ENCODE measurements at regions not wholly inside any gene's neighbourhood (a gene's known extent, or its start where the extent isn't known, plus 50 kb on each side); places are given as distances from the start of the nearest gene placed in this dataset.

DNA sequence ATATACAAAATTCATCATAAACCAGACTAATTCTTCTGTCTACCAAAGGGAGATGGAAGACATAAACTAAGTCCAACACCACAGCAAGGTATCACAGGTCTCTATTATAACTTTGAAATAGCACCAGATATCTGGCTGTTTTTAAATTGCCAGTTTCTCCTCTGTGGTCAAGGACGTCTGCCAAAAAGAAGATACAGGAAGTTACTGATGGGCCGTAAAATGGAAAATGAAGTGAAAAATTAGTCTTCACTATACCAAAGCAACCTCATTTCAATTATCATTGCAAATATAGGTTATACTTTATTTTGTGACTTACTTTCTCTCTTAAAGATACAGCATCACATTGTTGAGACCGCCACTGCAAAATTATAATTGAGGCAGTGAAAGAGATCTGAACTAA lies 225.5 kb downstream of the NDUFS4 start:
- Histone ChIP-seq H3K4me2 (ENCODE audit: insufficient read depth, low read length) (no peak overlapping the region), H3K27ac (ENCODE audit: extremely low read depth, low read depth, low read length) (no peak overlapping the region), H3K9ac (ENCODE audit: insufficient read depth in 1 of 2, low read depth in 2 of 2, low read length in 2 of 2) (no peak overlapping the region), H3K4me1 (replicated peaks in 1 of 2; ENCODE audit: control insufficient read depth in 2 of 2, insufficient read depth in 2 of 2, low read length in 2 of 2) (no peaks in the 10 kb centered on the region), H3K9me3 (replicated peaks; ENCODE audit: control insufficient read depth, insufficient read depth, low read depth, low read length) (no peaks in the 10 kb centered on the region), H3K27me3 (ENCODE audit: control insufficient read depth in 2 of 2, insufficient read depth in 2 of 2, low read length in 2 of 2) (peaks cover 11 to 14% of the 10 kb centered on the region in 2 experiments; a peak in 4 of 5 replicates), H3K9me1 (ENCODE audit: control insufficient read depth, insufficient read depth, low read length) (no peaks in the 10 kb centered on the region), H3K79me2 (ENCODE audit: control insufficient read depth, insufficient read depth, low read length) (no peaks in the 10 kb centered on the region), H3K4me3 (no peak overlapping the region), H3K36me3 (ENCODE audit: control insufficient read depth, insufficient read depth, low read length) (no peaks in the 10 kb centered on the region), H4K20me1 (replicated peaks; ENCODE audit: control insufficient read depth, insufficient read depth, low read length) (no peaks in the 10 kb centered on the region), H2AFZ (ENCODE audit: low read depth, low read length) (no peak overlapping the region)
- ChIA-PET POLR2A (no interaction called here), CTCF (ENCODE audit: low intra/inter-chr PET ratio) (no interaction called here)
- WGBS (ENCODE audit: insufficient coverage, low coverage, missing lambda C conversion rate), result 6% methylated on average over 3 of the region's 3 CpGs
- no peak for DNase-seq (ENCODE audit: extremely low read depth in 1 of 4, low spot score in 3 of 4)
- no peak for ATAC-seq
- BruUV-seq (replicated peaks), result no TSS peak
- in situ Hi-C loops (cut with MboI) (no loop called here), intact Hi-C loops (cut with micrococcal nuclease) (no loop called here)
- FAIRE-seq, result no peak
- TF ChIP-seq, protein P1, sequence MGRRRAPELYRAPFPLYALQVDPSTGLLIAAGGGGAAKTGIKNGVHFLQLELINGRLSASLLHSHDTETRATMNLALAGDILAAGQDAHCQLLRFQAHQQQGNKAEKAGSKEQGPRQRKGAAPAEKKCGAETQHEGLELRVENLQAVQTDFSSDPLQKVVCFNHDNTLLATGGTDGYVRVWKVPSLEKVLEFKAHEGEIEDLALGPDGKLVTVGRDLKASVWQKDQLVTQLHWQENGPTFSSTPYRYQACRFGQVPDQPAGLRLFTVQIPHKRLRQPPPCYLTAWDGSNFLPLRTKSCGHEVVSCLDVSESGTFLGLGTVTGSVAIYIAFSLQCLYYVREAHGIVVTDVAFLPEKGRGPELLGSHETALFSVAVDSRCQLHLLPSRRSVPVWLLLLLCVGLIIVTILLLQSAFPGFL (CRISPR knock-in tag; IDR thresholded peaks at IDR 0.05), result no peak
- TF ChIP-seq ZNF75A (CRISPR knock-in tag; IDR thresholded peaks at IDR 0.05), result no peak
- TF ChIP-seq EWSR1 (IDR thresholded peaks at IDR 0.05; ENCODE audit: borderline replicate concordance, low read depth, partially characterized antibody), result no peak
- no peak for TF ChIP-seq ZNF232 (CRISPR knock-in tag; IDR thresholded peaks at IDR 0.05)
- TF ChIP-seq, protein P2, sequence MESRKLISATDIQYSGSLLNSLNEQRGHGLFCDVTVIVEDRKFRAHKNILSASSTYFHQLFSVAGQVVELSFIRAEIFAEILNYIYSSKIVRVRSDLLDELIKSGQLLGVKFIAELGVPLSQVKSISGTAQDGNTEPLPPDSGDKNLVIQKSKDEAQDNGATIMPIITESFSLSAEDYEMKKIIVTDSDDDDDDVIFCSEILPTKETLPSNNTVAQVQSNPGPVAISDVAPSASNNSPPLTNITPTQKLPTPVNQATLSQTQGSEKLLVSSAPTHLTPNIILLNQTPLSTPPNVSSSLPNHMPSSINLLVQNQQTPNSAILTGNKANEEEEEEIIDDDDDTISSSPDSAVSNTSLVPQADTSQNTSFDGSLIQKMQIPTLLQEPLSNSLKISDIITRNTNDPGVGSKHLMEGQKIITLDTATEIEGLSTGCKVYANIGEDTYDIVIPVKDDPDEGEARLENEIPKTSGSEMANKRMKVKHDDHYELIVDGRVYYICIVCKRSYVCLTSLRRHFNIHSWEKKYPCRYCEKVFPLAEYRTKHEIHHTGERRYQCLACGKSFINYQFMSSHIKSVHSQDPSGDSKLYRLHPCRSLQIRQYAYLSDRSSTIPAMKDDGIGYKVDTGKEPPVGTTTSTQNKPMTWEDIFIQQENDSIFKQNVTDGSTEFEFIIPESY (CRISPR knock-in tag; IDR thresholded peaks at IDR 0.05), result no peak
- TF ChIP-seq BRD4 (IDR thresholded peaks at IDR 0.05), result no peak
- no peak for TF ChIP-seq ZNF316 (IDR thresholded peaks at IDR 0.05)
- no peak for TF ChIP-seq U2AF1 (optimal IDR thresholded peaks at IDR 0.05; ENCODE audit: low read depth, low read length)
- no peak for TF ChIP-seq TEAD2 (tag; IDR thresholded peaks at IDR 0.05)
- TF ChIP-seq FOXP1 (CRISPR knock-in tag; IDR thresholded peaks at IDR 0.05), result no peak
- no peak for TF ChIP-seq MCM7 (IDR thresholded peaks at IDR 0.05)
- TF ChIP-seq ZNF282 (CRISPR knock-in tag; IDR thresholded peaks at IDR 0.05), result no peak
- no peak for TF ChIP-seq JUN (IDR thresholded peaks at IDR 0.05; ENCODE audit: borderline replicate concordance, low read depth, low read length)
- TF ChIP-seq JUN (CRISPR knock-in tag; IDR thresholded peaks at IDR 0.05; ENCODE audit: borderline replicate concordance), result no peak
- no peak for TF ChIP-seq ZNF324 (CRISPR knock-in tag; IDR thresholded peaks at IDR 0.05)
- no peak for TF ChIP-seq ESRRA (IDR thresholded peaks at IDR 0.05; ENCODE audit: borderline replicate concordance, low read depth)
- no peak for TF ChIP-seq KDM5B (IDR thresholded peaks at IDR 0.05; ENCODE audit: insufficient replicate concordance, low read depth, low read length)
- no peak for TF ChIP-seq TEAD4 (IDR thresholded peaks at IDR 0.05; ENCODE audit: low read length)
- TF ChIP-seq TEAD4 (CRISPR knock-in tag; IDR thresholded peaks at IDR 0.05; ENCODE audit: borderline replicate concordance), result no peak
- TF ChIP-seq, protein P3, sequence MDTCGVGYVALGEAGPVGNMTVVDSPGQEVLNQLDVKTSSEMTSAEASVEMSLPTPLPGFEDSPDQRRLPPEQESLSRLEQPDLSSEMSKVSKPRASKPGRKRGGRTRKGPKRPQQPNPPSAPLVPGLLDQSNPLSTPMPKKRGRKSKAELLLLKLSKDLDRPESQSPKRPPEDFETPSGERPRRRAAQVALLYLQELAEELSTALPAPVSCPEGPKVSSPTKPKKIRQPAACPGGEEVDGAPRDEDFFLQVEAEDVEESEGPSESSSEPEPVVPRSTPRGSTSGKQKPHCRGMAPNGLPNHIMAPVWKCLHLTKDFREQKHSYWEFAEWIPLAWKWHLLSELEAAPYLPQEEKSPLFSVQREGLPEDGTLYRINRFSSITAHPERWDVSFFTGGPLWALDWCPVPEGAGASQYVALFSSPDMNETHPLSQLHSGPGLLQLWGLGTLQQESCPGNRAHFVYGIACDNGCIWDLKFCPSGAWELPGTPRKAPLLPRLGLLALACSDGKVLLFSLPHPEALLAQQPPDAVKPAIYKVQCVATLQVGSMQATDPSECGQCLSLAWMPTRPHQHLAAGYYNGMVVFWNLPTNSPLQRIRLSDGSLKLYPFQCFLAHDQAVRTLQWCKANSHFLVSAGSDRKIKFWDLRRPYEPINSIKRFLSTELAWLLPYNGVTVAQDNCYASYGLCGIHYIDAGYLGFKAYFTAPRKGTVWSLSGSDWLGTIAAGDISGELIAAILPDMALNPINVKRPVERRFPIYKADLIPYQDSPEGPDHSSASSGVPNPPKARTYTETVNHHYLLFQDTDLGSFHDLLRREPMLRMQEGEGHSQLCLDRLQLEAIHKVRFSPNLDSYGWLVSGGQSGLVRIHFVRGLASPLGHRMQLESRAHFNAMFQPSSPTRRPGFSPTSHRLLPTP (IDR thresholded peaks at IDR 0.05; ENCODE audit: borderline replicate concordance, extremely low read depth, insufficient read length), result no peak

Measured in K562 (cell line).